ENCODE measurements at regions not wholly inside any gene's neighbourhood (a gene's known extent, or its start where the extent isn't known, plus 50 kb on each side); places are given as distances from the start of the nearest gene placed in this dataset.

DNA sequence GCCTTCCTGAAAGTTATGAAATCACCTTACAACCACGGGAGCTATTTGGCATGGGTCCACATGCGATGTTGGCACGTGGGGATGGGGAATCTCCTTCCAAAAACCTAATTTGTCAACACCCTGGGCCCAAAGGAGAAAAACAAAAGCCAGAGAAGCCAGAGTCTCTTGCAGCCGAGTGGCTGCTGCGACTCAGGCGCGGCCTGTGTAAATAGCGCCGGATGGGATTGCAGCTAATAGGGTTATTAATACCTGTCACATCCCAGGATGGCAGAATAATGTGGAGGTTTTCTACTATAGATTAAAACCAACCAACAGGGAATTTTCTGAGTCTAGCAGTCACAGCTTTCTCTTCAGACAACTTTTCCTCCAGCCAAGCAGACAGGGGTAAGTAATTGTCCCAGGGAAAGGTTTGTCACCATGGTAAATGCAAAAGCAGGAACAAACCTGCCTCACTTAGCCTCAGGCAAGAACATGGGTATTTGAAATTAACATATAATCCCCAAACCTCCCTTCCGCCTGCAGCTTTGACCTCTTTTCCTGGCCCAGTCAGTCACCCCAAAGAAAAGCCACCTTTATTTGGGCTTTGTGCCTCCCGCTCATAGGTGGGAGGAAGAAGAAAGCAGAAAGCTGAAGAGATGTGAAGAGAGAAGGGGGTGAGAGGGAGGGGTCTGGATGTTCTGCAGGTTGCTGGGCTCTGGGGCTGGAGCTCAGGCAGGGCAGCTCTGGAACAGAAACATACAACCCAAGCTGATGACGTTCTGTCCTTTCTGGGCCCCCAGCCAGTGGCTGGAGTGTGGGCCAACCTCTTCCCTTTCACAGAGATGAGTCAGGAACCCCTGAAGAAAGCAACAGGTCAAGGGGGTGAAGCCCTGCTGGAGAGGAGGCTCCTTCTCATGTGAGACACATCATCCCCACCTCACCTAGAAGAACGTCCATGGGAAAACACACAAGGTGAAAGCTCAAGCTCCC is 376.5 kb downstream of the NXPE2 start:
- Mint-ChIP-seq H3K9me3 (peaks cover 0 to 14% (median 6%) of the 10 kb centered on the region in 6 donors), H3K27me3 (ENCODE audit: low read depth in 3 of 3) (peaks cover 0 to 4% (median 2%) of the 10 kb centered on the region in 3 donors), H3K4me1 (no peaks in the 10 kb centered on the region), H3K4me3 (no peak overlapping the region), H3K36me3 (no peaks in the 10 kb centered on the region), H3K27ac (no peak overlapping the region)
- no peak for DNase-seq

DNA sequence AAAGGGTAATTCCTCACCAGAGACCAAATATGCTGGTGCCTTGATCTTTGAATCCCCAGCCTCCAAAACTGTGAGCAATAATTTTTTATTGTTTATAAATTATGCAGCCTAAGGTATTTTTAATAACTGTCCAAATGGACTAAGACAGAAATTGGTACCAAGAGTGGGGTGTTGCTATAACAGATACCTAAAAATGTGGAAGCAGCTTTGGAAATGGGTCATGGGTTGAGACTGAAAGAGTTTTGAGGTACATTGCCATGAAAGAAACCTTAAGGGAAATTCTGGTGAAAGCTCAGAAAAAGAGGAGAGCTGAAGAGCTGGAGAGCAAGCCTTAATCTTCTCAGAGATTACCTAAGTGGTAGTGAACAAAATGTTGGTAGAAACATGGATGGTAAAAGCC is 378.2 kb downstream of the NXPE2 start:
- Mint-ChIP-seq H3K4me1 (no peaks in the 10 kb centered on the region), H3K27me3 (ENCODE audit: low read depth in 3 of 3) (peaks cover under 1 to 3% (median 2%) of the 10 kb centered on the region in 3 donors), H3K36me3 (no peaks in the 10 kb centered on the region), H3K27ac (no peak overlapping the region), H3K4me3 (no peak overlapping the region), H3K9me3 (peaks cover 0 to 14% (median 6%) of the 10 kb centered on the region in 6 donors)
- DNase-seq, result no peak

DNA sequence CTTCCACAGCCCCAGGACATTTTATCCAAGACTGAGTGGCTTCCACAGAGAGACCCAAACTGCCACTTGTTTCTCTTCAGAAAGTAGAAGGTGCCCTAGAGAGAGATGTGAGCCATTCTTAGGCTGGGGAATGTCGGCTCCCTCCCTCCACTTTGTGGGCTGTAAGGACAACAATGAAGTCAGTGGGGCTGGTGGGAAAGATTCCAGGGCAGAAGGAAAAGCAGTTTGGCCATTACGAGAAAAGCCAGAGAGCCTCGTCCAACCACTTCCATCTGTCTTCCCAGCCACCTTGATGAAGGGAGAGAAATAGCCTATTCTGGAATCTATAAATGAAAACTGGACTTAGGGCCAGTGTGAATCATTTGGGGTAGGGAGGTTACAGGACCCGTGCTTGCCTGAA is 382.5 kb downstream of the NXPE2 start:
- Mint-ChIP-seq H3K36me3 (no peaks in the 10 kb centered on the region), H3K27me3 (ENCODE audit: low read depth in 3 of 3) (peaks cover 0 to 2% (median 1%) of the 10 kb centered on the region in 3 donors), H3K27ac (no peak overlapping the region), H3K4me1 (no peaks in the 10 kb centered on the region), H3K4me3 (no peak overlapping the region), H3K9me3 (peaks cover 0 to 12% (median 6%) of the 10 kb centered on the region in 6 donors)
- DNase-seq, result no peak

DNA sequence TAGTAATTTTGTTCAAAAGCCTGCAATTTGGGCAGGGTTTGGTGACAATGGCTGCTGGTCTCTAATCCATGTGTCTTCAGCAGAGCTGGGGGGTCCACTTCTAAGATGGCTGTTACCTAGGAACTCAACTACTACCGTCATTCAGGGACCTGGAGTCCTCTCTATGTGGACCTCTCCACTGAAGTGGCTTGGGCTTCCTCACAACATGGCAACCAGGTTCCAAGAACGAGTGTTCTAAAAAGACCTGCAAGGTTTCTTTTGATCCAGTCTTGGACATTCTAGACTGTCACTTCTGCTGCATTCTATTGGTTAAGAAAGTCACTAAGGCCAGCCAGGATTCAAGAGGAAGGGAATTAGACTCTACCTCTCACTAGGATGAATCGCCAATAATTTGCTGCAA is 387.0 kb downstream of the NXPE2 start:
- peaks cover 0 to 6% (median 0%) of the 10 kb centered on the region in 3 donors for H3K27me3 Mint-ChIP-seq (ENCODE audit: low read depth in 3 of 3)
- H3K27ac Mint-ChIP-seq, result no peak overlapping the region
- H3K36me3 Mint-ChIP-seq, result no peaks in the 10 kb centered on the region
- DNase-seq, result no peak
- H3K4me1 Mint-ChIP-seq, result no peaks in the 10 kb centered on the region
- H3K9me3 Mint-ChIP-seq, result no peaks in the 10 kb centered on the region
- no peak overlapping the region for H3K4me3 Mint-ChIP-seq

DNA sequence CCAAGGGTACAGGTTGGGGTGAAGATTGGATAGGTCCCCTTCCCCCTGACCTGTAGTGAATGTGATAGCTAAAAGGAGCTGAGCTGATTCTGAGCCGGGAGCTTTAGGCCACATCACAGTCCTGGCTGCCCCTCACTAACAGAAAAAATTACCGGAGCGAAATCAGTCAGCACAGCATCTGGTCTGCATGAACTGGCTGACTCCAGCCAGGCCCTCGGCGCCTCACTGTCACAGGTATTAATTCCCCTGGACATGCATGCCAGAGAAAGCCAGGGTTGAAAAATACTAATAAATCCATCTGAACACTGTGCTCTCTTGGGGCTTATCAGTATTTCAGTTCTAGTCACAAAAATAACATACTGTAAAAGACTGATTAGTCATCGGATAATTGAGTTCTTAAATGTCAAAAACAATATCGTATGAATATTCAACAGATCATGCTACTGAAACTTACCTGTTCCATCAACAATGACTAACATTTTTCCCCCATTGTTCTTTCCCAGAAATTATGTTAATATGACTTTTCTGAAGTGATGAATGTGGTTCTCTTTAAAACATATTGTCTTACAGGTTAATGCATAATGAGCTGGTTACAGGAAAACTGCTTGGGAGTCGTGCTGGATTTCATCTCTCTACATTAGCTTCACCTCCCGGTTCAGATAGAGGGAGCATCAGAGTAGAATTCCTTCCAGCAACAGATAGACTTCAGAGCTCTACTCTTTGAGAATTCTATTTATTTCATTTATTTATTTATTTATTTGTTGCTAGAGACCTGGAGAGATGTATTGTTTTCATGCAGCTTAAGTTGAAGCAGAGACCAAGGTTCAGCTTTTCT is 387.7 kb downstream of the NXPE2 start:
- Mint-ChIP-seq H3K27ac (no peak overlapping the region), H3K4me1 (no peaks in the 10 kb centered on the region), H3K27me3 (ENCODE audit: low read depth in 3 of 3) (peaks cover 0 to 6% (median 0%) of the 10 kb centered on the region in 3 donors), H3K36me3 (no peaks in the 10 kb centered on the region), H3K9me3 (no peaks in the 10 kb centered on the region), H3K4me3 (no peak overlapping the region)
- DNase-seq, result no peak

DNA sequence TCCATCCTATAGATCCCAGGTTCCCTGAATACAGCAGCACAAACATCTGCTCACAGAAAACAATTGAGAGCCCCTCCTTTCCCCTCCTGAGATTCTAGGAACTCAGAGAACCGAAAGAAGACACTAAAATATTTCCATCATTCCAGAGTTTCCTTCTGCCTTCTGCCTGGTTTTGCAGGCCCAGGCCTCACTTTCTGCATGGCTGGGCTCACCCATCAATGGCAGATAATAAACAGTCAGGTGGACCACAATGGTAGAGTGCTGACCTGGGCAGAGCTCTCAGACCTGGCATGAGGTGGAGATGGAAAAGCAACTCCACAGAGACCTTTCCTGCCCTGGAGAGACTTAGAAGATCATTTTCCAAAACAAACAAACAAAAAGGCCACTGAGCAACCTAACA is 389.1 kb downstream of the NXPE2 start:
- no peaks in the 10 kb centered on the region for H3K36me3 Mint-ChIP-seq
- no peak for DNase-seq
- H3K4me3 Mint-ChIP-seq, result no peak overlapping the region
- no peak overlapping the region for H3K27ac Mint-ChIP-seq
- no peaks in the 10 kb centered on the region for H3K4me1 Mint-ChIP-seq
- H3K27me3 Mint-ChIP-seq (ENCODE audit: low read depth in 3 of 3), result peaks cover 0 to 4% (median 0%) of the 10 kb centered on the region in 3 donors
- no peaks in the 10 kb centered on the region for H3K9me3 Mint-ChIP-seq

DNA sequence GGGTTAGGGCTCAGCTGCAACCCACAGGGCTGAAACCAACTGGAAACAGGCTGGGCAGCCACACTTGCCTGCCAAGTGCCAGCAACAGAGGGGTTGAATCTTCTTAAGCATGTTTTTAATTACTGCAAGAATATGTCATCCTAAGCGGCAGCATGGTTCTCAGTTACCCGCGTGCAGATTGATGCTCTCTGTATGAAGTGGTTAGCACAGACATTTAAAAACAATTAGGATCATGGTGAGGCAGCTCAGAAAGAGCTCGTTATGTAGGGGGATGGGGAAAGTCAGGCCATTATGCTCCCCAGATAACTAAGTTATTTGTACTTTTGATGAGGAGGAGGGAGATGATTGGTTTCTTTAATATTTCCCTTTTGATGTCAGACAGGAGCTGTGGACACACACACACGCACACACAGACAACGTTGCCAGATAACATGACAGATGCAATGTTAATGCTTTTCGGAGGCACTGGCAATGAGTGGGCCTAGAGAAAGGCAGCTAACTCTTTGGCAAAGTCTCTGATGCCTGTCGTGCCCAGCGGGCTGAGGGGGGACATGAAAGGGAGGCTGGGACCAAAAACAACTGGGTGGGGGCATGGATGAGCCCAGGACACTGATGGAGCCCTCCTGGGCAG is 389.7 kb downstream of the NXPE2 start:
- H3K36me3 Mint-ChIP-seq, result no peaks in the 10 kb centered on the region
- no peak for DNase-seq
- H3K4me3 Mint-ChIP-seq, result no peak overlapping the region
- no peak overlapping the region for H3K27ac Mint-ChIP-seq
- H3K27me3 Mint-ChIP-seq (ENCODE audit: low read depth in 3 of 3), result peaks cover 0 to 4% (median 0%) of the 10 kb centered on the region in 3 donors
- no peaks in the 10 kb centered on the region for H3K4me1 Mint-ChIP-seq
- no peaks in the 10 kb centered on the region for H3K9me3 Mint-ChIP-seq

DNA sequence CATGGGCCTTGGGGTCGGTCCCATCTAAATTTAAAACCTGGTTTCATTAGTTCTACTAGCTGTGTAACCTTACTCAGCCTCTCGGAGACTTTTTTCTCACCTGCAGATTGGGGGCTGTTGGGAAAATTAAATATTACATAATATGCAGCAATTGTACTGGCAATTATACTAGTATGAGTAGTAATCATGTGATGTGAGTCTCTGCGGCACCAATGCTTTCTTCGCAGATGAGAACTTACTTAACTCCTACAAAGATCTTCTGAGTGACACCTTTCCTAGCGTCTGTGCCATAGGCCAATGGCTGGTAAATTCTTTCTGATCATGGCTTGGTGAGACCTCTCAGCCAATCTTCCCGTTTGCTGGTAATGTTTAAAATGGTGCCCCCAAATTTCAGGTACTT is 391.3 kb downstream of the NXPE2 start:
- H3K27ac Mint-ChIP-seq, result no peak overlapping the region
- no peaks in the 10 kb centered on the region for H3K36me3 Mint-ChIP-seq
- no peaks in the 10 kb centered on the region for H3K9me3 Mint-ChIP-seq
- H3K4me3 Mint-ChIP-seq, result no peak overlapping the region
- H3K4me1 Mint-ChIP-seq, result no peaks in the 10 kb centered on the region
- no peak for DNase-seq
- peaks cover 0 to 4% (median 2%) of the 10 kb centered on the region in 3 donors for H3K27me3 Mint-ChIP-seq (ENCODE audit: low read depth in 3 of 3)

DNA sequence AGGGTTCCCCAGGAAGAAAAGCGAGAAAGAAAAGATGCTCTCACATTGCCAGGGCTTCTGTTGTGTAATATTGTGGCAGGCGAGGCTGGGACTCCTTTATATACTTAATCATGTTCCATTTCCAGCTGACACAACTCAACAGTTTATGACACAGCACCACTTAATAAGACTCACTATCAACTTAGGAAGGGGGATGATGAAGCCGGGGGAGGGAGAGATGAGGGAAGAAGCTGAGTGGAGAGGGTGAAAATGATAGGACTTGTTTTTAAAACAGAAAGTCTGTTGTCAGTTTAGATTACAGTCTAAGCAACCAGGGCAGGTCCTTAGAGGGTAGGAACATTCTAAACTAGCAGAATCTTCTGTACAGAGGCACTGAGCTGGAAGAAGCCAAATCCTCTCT is 397.0 kb downstream of the NXPE2 start:
- Mint-ChIP-seq H3K4me1 (no peaks in the 10 kb centered on the region), H3K36me3 (no peaks in the 10 kb centered on the region), H3K27ac (no peak overlapping the region), H3K27me3 (ENCODE audit: low read depth in 3 of 3) (peaks cover 0 to 3% (median 2%) of the 10 kb centered on the region in 3 donors), H3K9me3 (peaks cover 0 to 2% (median 0%) of the 10 kb centered on the region in 6 donors), H3K4me3 (no peak overlapping the region)
- DNase-seq, result no peak

DNA sequence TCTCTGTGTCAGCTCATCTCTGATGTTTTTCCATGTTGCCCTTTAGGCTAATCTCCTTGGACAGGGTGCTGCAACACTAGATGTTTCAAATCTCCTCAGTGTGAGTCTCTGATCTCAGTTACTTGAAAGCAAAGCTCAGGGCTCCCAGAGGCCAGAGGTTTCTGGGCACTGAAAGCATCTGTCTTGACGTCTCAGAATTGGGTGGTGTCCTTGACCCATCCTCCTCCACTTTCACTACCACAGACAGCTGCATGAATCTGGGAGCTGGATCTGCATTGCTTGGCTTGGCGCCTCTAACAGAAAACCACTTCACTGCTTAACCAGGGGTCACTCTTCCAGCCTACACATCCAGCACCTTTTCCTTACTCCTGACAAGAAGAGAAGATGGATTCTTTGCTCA is 399.4 kb downstream of the NXPE2 start:
- Mint-ChIP-seq H3K27ac (no peak overlapping the region), H3K4me1 (no peaks in the 10 kb centered on the region), H3K36me3 (no peaks in the 10 kb centered on the region), H3K9me3 (peaks cover 0 to 2% (median 0%) of the 10 kb centered on the region in 6 donors), H3K4me3 (no peak overlapping the region), H3K27me3 (ENCODE audit: low read depth in 3 of 3) (peaks cover 0 to 3% (median 2%) of the 10 kb centered on the region in 3 donors)
- no peak for DNase-seq

DNA sequence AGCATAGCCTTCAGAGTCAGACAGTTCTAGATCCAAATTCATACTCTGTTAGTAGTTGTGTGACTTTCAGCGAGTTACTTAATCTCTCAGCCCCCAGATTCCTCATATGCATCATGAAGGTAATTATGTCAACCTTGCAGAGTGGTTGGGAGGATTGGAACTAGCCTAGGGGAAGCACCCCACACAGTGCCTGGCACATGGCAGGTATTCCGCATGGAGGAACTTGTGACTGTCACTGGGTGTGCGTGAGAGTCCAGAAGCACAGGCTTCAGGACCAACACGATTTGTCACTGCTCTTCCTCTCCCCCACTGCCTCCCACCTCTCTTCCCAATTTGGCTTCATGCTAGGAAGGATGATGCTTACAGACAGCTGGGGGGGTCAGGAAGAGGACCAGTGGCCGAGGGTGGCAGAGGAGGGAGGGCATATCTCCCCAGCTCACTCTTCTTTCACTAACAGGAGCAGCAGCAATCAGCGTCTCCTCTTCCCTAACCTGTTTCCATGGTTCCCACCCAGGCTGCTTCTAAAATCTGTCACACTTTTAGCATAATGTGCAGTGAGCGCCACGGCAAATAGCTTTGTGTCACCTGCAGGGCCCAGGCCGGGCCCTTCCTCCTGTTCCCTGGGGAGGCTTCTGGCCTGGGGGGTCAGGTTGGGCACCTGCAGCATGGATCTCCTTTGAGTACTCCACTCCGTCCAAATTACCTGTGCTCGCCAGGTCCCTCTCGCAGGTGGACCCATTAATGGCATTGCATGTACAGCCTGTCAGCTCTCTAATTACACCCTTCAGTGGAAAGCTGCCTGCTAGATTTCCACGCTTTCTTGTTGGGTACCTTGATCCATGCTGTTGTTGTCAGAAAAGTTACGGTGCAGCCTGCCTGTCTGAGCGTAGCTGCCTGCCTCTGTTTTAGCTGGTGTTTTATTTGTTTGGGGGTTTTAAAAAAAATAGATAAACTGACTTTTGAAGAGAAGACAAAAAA is 400.4 kb downstream of the NXPE2 start:
- H3K9me3 Mint-ChIP-seq, result peaks cover 0 to 2% (median 0%) of the 10 kb centered on the region in 6 donors
- H3K36me3 Mint-ChIP-seq, result no peaks in the 10 kb centered on the region
- no peak overlapping the region for H3K27ac Mint-ChIP-seq
- no peak overlapping the region for H3K4me3 Mint-ChIP-seq
- peaks cover 2 to 4% (median 3%) of the 10 kb centered on the region in 3 donors for H3K27me3 Mint-ChIP-seq (ENCODE audit: low read depth in 3 of 3)
- DNase-seq, result no peak
- no peaks in the 10 kb centered on the region for H3K4me1 Mint-ChIP-seq

DNA sequence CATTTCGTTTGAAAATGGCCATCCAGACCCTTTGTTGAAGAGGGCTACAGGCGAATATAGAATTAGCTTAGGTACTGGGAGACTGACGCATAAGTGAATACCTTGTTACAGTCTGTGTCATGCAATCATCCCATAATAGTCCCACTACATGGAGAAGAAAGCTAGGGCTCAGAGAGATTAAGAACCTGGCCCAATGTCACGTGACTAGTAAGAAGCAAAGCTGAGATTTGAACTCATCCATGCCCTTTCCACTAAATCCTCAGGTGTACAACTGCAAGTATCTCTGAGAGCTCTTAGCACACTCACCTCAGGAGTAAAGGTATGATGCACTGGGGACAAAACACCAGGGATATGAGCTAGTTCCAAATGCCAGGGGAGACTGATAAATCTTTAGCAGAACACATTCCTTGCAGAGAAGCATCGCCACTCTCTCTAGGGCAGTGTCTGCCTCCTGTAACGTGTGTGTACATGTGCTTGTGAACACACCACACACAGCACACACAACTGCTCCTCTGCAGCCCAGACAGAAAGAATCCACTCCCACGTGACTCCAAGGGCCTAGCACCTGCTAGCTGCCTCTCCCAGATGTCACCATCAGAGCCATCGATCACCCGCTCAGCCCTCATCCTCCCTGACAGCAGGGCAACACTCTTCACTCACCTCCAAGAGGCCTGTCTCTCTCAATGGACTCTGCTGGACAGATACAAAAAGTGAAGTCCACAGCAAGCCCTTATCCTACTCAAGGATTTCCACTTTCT is 402.8 kb downstream of the NXPE2 start:
- H3K4me1 Mint-ChIP-seq, result no peaks in the 10 kb centered on the region
- no peaks in the 10 kb centered on the region for H3K36me3 Mint-ChIP-seq
- H3K27me3 Mint-ChIP-seq (ENCODE audit: low read depth in 3 of 3), result peaks cover 0 to 6% (median 3%) of the 10 kb centered on the region in 3 donors
- no peak for DNase-seq
- H3K4me3 Mint-ChIP-seq, result no peak overlapping the region
- no peak overlapping the region for H3K27ac Mint-ChIP-seq
- H3K9me3 Mint-ChIP-seq, result peaks cover 0 to 2% (median 0%) of the 10 kb centered on the region in 6 donors

All from immature natural killer cell (primary cell).